Fibroblast of villous mesenchyme (primary cell): ENCODE measurements at regions not wholly inside any gene's neighbourhood (a gene's known extent, or its start where the extent isn't known, plus 50 kb on each side); places are given as distances from the start of the nearest gene placed in this dataset.
A peak's percentile ranks its signal among the peaks of the same experiment; 100 is the strongest.

Experiments
- DNase-seq: peaks from one replicate; pipeline ENCODE4 v3.0.0-alpha.2; 2010; ENCODE audit warnings: low read depth
- H3K4me3 ChIP-seq: 2 replicates; pipeline ENCODE4 v1.5.1; 2011; ENCODE audit warnings: low read depth, mild to moderate bottlenecking, low read length
- TF ChIP-seq, protein P1 (sequence below): IDR thresholded peaks from 2 replicates; pipeline ENCODE4 v1.5.1; 2012; ENCODE audit warnings: low read depth, mild to moderate bottlenecking, low read length; ENCODE audit not compliant: insufficient read depth

DNA sequence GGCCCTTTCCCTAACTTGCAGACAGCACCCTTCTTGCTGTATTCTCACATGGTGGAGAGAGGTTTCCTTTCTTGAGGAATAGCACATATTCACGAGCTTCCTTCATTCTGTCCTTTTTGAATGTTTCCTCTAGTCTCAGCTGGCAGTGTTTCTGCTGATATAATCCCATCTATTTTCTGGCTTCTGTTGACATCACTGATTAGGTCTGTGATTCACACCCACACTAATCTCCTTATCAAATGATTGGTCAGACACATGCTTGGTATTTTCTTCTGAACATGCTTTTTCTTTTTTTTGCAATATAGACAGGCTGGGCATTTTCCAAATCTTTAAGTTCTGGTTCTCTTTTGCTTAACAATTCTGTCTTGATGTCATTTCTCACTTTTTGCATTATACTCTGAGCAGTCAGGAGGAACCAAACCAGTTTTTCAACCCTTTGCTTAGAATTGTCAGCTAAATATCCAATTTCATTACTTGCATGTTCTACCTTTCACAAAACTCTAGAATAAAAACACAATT, 65.4 kb downstream of the OXSM start:
- no peak for DNase-seq
- TF ChIP-seq, protein P1, sequence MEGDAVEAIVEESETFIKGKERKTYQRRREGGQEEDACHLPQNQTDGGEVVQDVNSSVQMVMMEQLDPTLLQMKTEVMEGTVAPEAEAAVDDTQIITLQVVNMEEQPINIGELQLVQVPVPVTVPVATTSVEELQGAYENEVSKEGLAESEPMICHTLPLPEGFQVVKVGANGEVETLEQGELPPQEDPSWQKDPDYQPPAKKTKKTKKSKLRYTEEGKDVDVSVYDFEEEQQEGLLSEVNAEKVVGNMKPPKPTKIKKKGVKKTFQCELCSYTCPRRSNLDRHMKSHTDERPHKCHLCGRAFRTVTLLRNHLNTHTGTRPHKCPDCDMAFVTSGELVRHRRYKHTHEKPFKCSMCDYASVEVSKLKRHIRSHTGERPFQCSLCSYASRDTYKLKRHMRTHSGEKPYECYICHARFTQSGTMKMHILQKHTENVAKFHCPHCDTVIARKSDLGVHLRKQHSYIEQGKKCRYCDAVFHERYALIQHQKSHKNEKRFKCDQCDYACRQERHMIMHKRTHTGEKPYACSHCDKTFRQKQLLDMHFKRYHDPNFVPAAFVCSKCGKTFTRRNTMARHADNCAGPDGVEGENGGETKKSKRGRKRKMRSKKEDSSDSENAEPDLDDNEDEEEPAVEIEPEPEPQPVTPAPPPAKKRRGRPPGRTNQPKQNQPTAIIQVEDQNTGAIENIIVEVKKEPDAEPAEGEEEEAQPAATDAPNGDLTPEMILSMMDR, result no peak
- H3K4me3 ChIP-seq, result no peak overlapping the region

DNA sequence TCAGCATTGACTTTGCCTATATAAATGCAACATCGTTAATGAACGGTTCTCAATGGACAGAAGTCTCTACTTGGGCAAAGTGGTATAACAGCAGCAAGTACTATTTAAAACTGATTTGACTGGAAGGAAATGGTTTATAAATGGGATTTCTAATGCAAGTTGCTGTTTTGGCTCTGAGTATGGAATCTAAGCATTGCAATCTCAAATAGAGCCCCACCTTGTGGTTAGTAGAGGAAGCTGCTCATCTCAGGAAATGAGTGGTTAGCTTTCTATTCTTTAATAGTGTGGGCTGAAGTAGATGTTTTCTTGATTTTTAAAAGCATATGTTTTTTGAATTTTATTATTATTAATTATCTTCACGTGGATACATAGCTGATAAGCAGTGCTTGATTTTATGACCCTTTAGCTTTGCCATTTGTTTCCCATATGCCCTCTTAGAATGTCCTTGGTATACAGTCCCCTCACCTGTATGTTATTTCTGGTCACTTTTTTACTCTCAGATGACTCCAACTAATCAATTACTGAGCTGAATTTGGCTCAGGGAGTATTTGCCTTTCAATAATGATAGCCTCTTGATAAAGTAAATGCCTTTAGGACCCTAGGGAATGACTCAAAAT, 67.1 kb downstream of the OXSM start:
- TF ChIP-seq, protein P1, result peak; percentile 92
- peak; percentile 59 for DNase-seq

DNA sequence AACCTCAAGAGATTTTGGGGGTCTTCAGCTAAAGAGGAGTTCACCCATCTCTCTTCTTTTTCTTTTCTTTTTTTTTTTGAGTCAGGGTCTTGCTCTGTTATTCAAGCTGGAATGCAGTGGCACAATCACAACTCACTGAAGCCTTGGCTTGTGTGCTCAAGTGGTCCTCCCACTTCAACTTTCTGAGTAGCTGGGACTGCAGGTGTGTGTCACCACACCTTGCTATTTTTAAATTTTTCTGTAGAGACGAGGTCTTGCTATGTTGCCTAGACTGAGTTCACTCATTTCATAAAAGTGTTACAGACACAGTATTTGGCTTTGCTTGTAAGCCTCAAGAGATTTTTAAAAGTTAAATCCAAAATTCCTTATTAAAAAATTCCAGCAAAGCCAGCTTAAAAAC, 71.7 kb downstream of the OXSM start:
- TF ChIP-seq, protein P1, result no peak
- H3K4me3 ChIP-seq, result no peak overlapping the region
- DNase-seq, result no peak

More for the DNA sequence above, 67.1 kb downstream of the OXSM start:
- H3K4me3 ChIP-seq, result no peak overlapping the region

DNA sequence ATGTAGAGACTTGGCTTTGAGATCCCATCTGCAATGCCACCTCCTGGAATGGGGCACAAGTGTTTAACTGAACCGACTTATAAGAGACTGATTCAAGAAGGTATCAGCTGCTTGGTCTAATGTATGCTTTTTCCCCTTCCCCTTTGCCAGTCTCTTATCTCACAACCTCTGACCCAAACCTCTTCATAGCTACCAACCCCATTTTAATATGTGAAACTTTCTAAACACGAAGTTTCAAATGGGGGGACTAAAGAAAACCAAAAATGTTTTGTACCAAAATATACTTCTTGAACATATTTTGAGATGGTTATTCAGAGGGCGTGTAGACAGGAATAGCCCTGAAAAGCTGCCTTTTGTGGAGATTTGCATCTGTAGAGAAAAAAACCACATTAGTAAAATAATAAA, 73.1 kb downstream of the OXSM start:
- no peak overlapping the region for H3K4me3 ChIP-seq
- TF ChIP-seq, protein P1, result no peak
- no peak for DNase-seq

DNA sequence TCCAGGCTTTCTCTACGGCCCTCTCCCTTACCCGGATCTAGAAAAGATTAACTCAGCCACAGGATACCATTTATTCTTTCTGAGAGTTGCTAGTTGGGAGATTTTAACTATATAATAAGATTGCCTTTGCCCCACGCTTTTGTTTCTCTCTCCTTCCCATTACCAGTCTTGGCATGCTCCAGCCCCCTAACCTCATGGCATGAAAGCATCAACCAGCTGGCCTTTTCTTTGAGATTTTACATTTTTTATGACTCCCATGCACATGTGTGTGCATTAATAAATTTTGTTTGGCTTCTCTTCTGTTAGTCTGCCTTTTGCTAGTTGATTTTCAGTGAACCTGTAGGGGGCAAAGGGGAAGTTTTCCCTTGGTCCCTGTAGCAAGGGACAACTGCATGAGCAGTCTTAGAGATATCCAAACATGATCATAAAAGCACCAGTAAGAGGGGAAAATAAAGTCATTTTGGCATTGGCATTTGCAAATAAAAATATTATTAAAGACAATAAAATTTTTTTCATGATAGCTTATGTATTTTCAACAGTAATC, 73.6 kb downstream of the OXSM start:
- no peak overlapping the region for H3K4me3 ChIP-seq
- TF ChIP-seq, protein P1, result no peak
- DNase-seq, result no peak

DNA sequence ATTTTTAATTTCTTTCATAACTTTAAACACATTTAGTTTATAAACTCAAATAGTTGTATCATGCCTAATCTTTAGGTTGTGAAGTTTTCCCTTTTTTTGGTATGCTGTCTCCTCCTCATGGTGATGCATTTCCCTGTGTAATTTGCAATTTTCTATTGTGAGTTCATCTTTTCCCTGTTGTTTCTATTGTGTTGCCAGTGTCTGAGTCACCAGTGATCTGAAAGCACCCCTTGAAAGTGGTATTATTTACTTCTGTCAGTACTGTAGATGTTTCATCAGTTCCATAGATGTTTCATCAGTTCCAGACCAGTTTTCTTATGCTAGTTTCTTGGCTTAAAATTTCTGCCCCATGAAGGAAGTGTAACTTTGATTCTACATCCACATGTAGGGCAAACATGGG, 80.6 kb downstream of the OXSM start:
- H3K4me3 ChIP-seq, result no peak overlapping the region
- no peak for DNase-seq
- TF ChIP-seq, protein P1, result no peak
